ENCODE measurements at regions not wholly inside any gene's neighbourhood (a gene's known extent, or its start where the extent isn't known, plus 50 kb on each side); places are given as distances from the start of the nearest gene placed in this dataset.

- Histone ChIP-seq H3K4me3 (no peak overlapping the region), H3K9ac (ENCODE audit: low read depth in 2 of 2, low read length in 2 of 2) (no peak overlapping the region), H3K27ac (no peak overlapping the region), H3K9me3 (no peaks in the 10 kb centered on the region), H3K27me3 (no peaks in the 10 kb centered on the region), H3K36me3 (no peaks in the 10 kb centered on the region), H3K4me1 (no peaks in the 10 kb centered on the region)
- TF ChIP-seq CTCF (IDR thresholded peaks at IDR 0.05) = no peak
- DNase-seq = no peak
- intact Hi-C loops (cut with DNase I) = no loop called here
Measured at GRCh38 chr13:74870865-74871264, 611.1 kb downstream of the TBC1D4 start.

GRCh38 chr13:74869846-74870245 is 612.1 kb downstream of the TBC1D4 start:
- Histone ChIP-seq H3K9me3 (no peaks in the 10 kb centered on the region), H3K4me3 (no peak overlapping the region), H3K27me3 (no peaks in the 10 kb centered on the region), H3K9ac (ENCODE audit: low read depth in 2 of 2, low read length in 2 of 2) (no peak overlapping the region), H3K4me1 (no peaks in the 10 kb centered on the region), H3K36me3 (no peaks in the 10 kb centered on the region), H3K27ac (no peak overlapping the region)
- DNase-seq = no peak
- no peak for TF ChIP-seq CTCF (IDR thresholded peaks at IDR 0.05)
- intact Hi-C loops (cut with DNase I) = no loop called here

- Histone ChIP-seq H3K36me3 (no peaks in the 10 kb centered on the region), H3K27ac (no peak overlapping the region), H3K27me3 (no peaks in the 10 kb centered on the region), H3K9ac (ENCODE audit: low read depth in 2 of 2, low read length in 2 of 2) (no peak overlapping the region), H3K4me1 (no peaks in the 10 kb centered on the region), H3K4me3 (no peak overlapping the region), H3K9me3 (no peaks in the 10 kb centered on the region)
- no peak for TF ChIP-seq CTCF (IDR thresholded peaks at IDR 0.05)
- intact Hi-C loops (cut with DNase I) = no loop called here
- DNase-seq = no peak
Measured at GRCh38 chr13:74868049-74868448, 613.9 kb downstream of the TBC1D4 start.

- Histone ChIP-seq H3K4me3 (no peak overlapping the region), H3K36me3 (no peaks in the 10 kb centered on the region), H3K4me1 (no peaks in the 10 kb centered on the region), H3K9ac (ENCODE audit: low read depth in 2 of 2, low read length in 2 of 2) (no peak overlapping the region), H3K27me3 (no peaks in the 10 kb centered on the region), H3K9me3 (no peaks in the 10 kb centered on the region), H3K27ac (no peak overlapping the region)
- no peak for DNase-seq
- no peak for TF ChIP-seq CTCF (IDR thresholded peaks at IDR 0.05)
- intact Hi-C loops (cut with DNase I) = no loop called here
Measured at GRCh38 chr13:74867460-74867859, 614.5 kb downstream of the TBC1D4 start.

- no peak overlapping the region for H3K9ac ChIP-seq (ENCODE audit: low read depth in 2 of 2, low read length in 2 of 2)
- no peak overlapping the region for H3K4me3 ChIP-seq
- H3K27me3 ChIP-seq = no peaks in the 10 kb centered on the region
- H3K9me3 ChIP-seq = no peaks in the 10 kb centered on the region
- TF ChIP-seq CTCF (IDR thresholded peaks at IDR 0.05) = no peak
- DNase-seq = no peak
- no peaks in the 10 kb centered on the region for H3K36me3 ChIP-seq
- no peaks in the 10 kb centered on the region for H3K4me1 ChIP-seq
- H3K27ac ChIP-seq = no peak overlapping the region
- intact Hi-C loops (cut with DNase I) = no loop called here
Measured at GRCh38 chr13:74866101-74866500, 615.9 kb downstream of the TBC1D4 start.

GRCh38 chr13:74865656-74866055 is 616.3 kb downstream of the TBC1D4 start:
- no peak for DNase-seq
- Histone ChIP-seq H3K4me3 (no peak overlapping the region), H3K36me3 (no peaks in the 10 kb centered on the region), H3K4me1 (no peaks in the 10 kb centered on the region), H3K9me3 (no peaks in the 10 kb centered on the region), H3K27me3 (no peaks in the 10 kb centered on the region), H3K27ac (no peak overlapping the region), H3K9ac (ENCODE audit: low read depth in 2 of 2, low read length in 2 of 2) (no peak overlapping the region)
- intact Hi-C loops (cut with DNase I) = no loop called here
- TF ChIP-seq CTCF (IDR thresholded peaks at IDR 0.05) = no peak

Data from colonic mucosa (tissue), 4 donors.